ENCODE measurements at regions not wholly inside any gene's neighbourhood (a gene's known extent, or its start where the extent isn't known, plus 50 kb on each side); places are given as distances from the start of the nearest gene placed in this dataset.
A peak's percentile ranks its signal among the peaks of the same experiment; 100 is the strongest.

DNA sequence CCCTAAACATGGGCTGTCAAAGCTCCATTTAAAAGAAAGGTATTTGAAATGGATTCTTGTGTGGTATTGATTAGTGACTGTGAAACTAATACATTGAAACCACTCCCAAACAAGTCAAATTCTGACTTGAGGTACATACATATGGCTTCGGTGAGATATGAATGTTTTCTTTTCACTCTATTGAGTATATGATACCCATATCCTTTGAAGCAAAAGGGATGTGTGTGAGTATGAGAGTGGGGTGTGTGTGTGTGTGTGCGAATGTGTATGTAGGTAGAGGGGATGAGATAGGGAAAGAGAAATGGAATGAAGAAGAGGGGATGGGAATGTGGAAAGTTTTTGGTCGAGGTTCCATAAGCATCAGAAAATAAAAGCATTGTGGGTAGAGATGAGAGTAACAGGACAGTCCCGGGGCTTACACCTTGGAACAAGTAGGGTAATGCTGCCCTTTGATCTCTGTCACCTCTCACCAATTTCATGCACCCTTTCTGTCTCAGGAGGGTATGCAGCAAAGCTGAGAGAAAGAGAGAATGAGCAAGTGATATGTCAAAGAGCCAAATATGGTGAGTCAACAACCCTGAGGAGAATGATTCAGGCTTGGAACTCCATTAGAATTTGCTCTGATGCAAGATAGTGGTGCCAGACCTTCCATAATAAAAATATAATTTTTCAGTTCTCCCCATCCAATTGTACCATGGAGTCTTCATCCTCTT lies 64.0 kb upstream of the ZEB2 start:
- ATAC-seq (ENCODE audit: low read depth) = no peak

DNA sequence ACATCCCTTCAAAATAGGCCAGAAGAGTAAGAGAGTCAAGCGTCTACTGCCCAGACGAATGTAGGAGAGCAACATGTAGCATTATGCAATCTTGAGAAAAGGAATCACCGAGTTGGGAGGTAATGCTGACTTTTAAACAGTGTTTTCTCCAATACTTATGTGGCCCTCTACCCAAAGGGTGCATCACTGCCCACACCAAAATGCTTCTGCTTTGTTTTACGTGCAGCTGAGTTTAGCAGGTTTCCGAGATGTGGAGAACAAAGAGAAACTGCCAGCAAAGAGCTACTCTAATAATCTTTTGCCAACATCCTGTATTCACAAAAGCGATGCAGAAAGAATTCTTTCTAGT lies 63.4 kb upstream of the ZEB2 start:
- CTCF ChIA-PET = no interaction called here
- Mint-ChIP-seq H3K27me3 (no peaks in the 10 kb centered on the region), H3K36me3 (ENCODE audit: low read depth) (no peaks in the 10 kb centered on the region), H3K27ac (no peak overlapping the region), H3K4me1 (peaks cover 47% of the 10 kb centered on the region), H3K4me3 (no peak overlapping the region), H3K9me3 (no peaks in the 10 kb centered on the region)
- intact Hi-C loops (cut with micrococcal nuclease) = no loop called here
- ATAC-seq (ENCODE audit: low read depth) = no peak
- TF ChIP-seq, protein P1, sequence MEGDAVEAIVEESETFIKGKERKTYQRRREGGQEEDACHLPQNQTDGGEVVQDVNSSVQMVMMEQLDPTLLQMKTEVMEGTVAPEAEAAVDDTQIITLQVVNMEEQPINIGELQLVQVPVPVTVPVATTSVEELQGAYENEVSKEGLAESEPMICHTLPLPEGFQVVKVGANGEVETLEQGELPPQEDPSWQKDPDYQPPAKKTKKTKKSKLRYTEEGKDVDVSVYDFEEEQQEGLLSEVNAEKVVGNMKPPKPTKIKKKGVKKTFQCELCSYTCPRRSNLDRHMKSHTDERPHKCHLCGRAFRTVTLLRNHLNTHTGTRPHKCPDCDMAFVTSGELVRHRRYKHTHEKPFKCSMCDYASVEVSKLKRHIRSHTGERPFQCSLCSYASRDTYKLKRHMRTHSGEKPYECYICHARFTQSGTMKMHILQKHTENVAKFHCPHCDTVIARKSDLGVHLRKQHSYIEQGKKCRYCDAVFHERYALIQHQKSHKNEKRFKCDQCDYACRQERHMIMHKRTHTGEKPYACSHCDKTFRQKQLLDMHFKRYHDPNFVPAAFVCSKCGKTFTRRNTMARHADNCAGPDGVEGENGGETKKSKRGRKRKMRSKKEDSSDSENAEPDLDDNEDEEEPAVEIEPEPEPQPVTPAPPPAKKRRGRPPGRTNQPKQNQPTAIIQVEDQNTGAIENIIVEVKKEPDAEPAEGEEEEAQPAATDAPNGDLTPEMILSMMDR (IDR thresholded peaks at IDR 0.05) = no peak
- DNase-seq = no peak
- POLR2A ChIA-PET = no interaction called here

More for the DNA sequence above, 64.0 kb upstream of the ZEB2 start:
- Mint-ChIP-seq H3K4me3 (no peak overlapping the region), H3K27ac (no peak overlapping the region), H3K9me3 (no peaks in the 10 kb centered on the region), H3K36me3 (ENCODE audit: low read depth) (no peaks in the 10 kb centered on the region), H3K27me3 (no peaks in the 10 kb centered on the region), H3K4me1 (peaks cover 47% of the 10 kb centered on the region)
- no peak for DNase-seq
- ChIA-PET POLR2A (no interaction called here), CTCF (no interaction called here)
- intact Hi-C loops (cut with micrococcal nuclease) = no loop called here
- TF ChIP-seq, protein P1 (IDR thresholded peaks at IDR 0.05) = no peak

DNA sequence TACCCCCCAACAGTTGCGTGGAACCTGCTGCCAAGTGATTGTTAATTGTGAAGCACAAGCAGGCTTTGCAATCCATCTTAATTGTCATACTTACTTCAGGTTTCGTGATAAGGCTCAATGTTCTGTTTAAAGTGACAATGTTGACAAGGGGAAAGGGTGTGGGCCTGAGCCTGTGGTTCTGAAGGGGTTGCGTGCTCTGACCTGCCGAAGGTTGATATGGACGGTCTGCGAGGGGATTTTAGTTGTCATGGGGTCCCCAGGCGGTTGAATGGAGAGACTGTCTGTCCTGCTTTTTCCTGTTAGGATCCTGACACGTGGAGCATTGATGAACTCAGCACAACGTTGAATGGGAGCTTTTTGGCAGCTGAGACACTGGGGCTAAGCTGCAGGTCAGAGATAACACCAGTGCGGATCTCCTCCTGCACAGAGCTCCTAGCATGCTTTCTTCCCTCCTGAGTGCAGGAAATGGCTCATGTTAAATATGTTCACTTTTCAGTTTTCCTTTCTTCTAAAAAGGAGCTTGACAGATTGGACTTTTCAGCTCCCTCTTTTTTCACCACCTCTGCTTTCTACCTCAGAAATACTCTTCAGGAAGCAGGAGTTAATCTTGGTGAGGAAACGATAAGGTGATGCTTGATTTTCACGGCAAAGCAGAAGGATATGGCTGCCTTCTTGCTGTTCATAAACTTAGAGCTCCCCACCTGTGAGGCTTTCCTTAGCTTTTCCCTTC lies 62.9 kb upstream of the ZEB2 start:
- Mint-ChIP-seq H3K4me3 (no peak overlapping the region), H3K4me1 (peaks cover 47% of the 10 kb centered on the region), H3K27ac (peak overlapping the region; percentile 22), H3K9me3 (no peaks in the 10 kb centered on the region), H3K27me3 (no peaks in the 10 kb centered on the region), H3K36me3 (ENCODE audit: low read depth) (no peaks in the 10 kb centered on the region)
- POLR2A ChIA-PET = no interaction called here
- intact Hi-C loops (cut with micrococcal nuclease) = no loop called here
- TF ChIP-seq, protein P1 (IDR thresholded peaks at IDR 0.05) = no peak
- CTCF ChIA-PET = interaction anchor here (0.6 kb wide), 1 partner anchor 59 kb away, joined by 7 read pairs; no protein-coding TSS in a partner anchor
- no peak for ATAC-seq (ENCODE audit: low read depth)
- DNase-seq = no peak

DNA sequence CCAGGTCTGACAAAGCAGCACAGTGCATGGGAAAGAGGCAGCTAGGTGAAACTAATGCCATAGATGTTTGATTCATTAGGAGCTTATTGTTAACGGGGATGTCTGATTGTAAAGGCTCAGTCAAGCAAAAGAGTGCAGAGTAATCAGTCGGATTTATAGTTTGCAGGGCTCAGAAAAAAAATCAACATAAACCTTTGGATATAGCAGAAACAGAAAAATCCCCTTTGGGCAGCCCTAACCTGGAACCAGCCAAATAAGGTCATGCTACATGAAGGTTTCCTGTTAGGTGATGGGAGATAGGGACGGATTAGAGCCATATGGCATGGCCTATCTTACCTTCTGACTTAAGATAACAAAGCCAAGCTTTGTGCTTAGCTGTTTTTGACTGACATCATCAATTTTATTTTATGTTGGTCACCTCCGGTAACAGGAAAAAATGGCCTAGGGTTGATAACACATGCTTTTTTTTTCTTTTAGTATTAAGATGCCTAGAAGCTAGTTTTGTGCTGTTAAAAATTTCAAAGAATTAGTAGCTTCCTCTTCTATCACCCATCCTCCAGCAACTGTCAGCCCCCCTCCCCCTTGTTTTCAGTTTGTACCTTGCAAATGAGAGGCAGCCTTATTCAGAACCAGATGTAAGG lies 60.7 kb upstream of the ZEB2 start:
- ChIA-PET CTCF (no interaction called here), POLR2A (interaction anchor here (0.9 kb wide), 1 partner anchor 57 kb away, joined by 5 read pairs; no protein-coding TSS in a partner anchor)
- H3K27ac Mint-ChIP-seq = no peak overlapping the region
- peak; percentile 34 for ATAC-seq (ENCODE audit: low read depth)
- no peaks in the 10 kb centered on the region for H3K27me3 Mint-ChIP-seq
- TF ChIP-seq, protein P1 (IDR thresholded peaks at IDR 0.05) = no peak
- no peaks in the 10 kb centered on the region for H3K36me3 Mint-ChIP-seq (ENCODE audit: low read depth)
- peaks cover 42% of the 10 kb centered on the region for H3K4me1 Mint-ChIP-seq
- no peak for DNase-seq
- peak overlapping the region; percentile 30 for H3K4me3 Mint-ChIP-seq
- intact Hi-C loops (cut with micrococcal nuclease) = no loop called here
- no peaks in the 10 kb centered on the region for H3K9me3 Mint-ChIP-seq

DNA sequence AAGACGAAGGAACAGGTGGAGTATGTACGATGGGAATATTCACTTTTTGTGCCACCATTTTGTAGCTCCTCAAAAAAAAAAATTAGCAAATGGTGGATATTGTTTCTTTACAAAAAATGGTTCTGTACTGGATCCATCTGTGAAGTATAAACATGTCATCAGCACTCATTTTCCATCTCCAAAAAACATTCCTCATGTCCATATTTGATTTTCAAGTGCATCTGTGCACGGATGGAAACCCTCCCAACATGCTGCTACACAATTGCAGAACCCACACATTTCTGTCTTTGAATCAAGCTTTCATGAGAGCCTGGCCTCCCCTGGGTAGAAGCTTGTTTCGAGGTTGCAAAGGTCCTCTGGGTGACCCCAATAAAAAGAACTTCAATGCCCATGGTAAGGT lies 59.6 kb upstream of the ZEB2 start:
- CTCF ChIA-PET = no interaction called here
- H3K27ac Mint-ChIP-seq = no peak overlapping the region
- peaks cover 47% of the 10 kb centered on the region for H3K4me1 Mint-ChIP-seq
- no peaks in the 10 kb centered on the region for H3K9me3 Mint-ChIP-seq
- ATAC-seq (ENCODE audit: low read depth) (no peak), DNase-seq (no peak)
- H3K4me3 Mint-ChIP-seq = no peak overlapping the region
- TF ChIP-seq, protein P1 (IDR thresholded peaks at IDR 0.05) = no peak
- H3K27me3 Mint-ChIP-seq = no peaks in the 10 kb centered on the region
- POLR2A ChIA-PET = interaction anchor here (0.7 kb wide), 1 partner anchor 61 kb away, joined by 3 read pairs; no protein-coding TSS in a partner anchor
- intact Hi-C loops (cut with micrococcal nuclease) = no loop called here
- no peaks in the 10 kb centered on the region for H3K36me3 Mint-ChIP-seq (ENCODE audit: low read depth)
